Ishikawa (cell line): ENCODE measurements at regions not wholly inside any gene's neighbourhood (a gene's known extent, or its start where the extent isn't known, plus 50 kb on each side); places are given as distances from the start of the nearest gene placed in this dataset.

Experiments used
- CEBPB ChIP-seq: IDR thresholded peaks from 2 replicates; pipeline ENCODE4 v1.6.1; 2012
- CREB1 ChIP-seq: IDR thresholded peaks from 2 replicates; pipeline ENCODE4 v1.6.1; 2012; ENCODE audit warnings: low read depth
- EGR1 ChIP-seq: IDR thresholded peaks from 2 replicates; pipeline ENCODE4 v1.6.1; 2012
- EP300 ChIP-seq: IDR thresholded peaks from 2 replicates; pipeline ENCODE4 v1.6.1; 2012; ENCODE audit warnings: borderline replicate concordance
- FOXM1 ChIP-seq: IDR thresholded peaks from 2 replicates; pipeline ENCODE4 v1.6.1; 2012; ENCODE audit warnings: low read depth, borderline replicate concordance
- MAX ChIP-seq: IDR thresholded peaks from 2 replicates; pipeline ENCODE4 v1.6.1; 2012
- NFIC ChIP-seq: IDR thresholded peaks from 2 replicates; pipeline ENCODE4 v1.6.1; 2012
- RAD21 ChIP-seq: IDR thresholded peaks from 2 replicates; pipeline ENCODE4 v1.6.1; 2012; ENCODE audit warnings: low read depth
- TAF1 ChIP-seq: IDR thresholded peaks from 2 replicates; pipeline ENCODE4 v1.6.1; 2012; ENCODE audit warnings: low read depth, mild to moderate bottlenecking
- TCF12 ChIP-seq: IDR thresholded peaks from 2 replicates; pipeline ENCODE4 v1.6.1; 2012; ENCODE audit warnings: low read depth
- TEAD4 ChIP-seq: IDR thresholded peaks from 2 replicates; pipeline ENCODE4 v1.6.1; 2012
- USF1 ChIP-seq: IDR thresholded peaks from 2 replicates; pipeline ENCODE4 v1.6.1; 2012
- YY1 ChIP-seq: IDR thresholded peaks from 2 replicates; pipeline ENCODE4 v1.6.1; 2012; ENCODE audit warnings: low read depth
- ZBTB7A ChIP-seq: IDR thresholded peaks from 2 replicates; pipeline ENCODE4 v1.6.1; 2012; ENCODE audit warnings: low read depth
- TF ChIP-seq, protein P1 (sequence below): IDR thresholded peaks from 2 replicates; pipeline ENCODE4 v1.6.1; 2012; ENCODE audit warnings: low read depth, mild to moderate bottlenecking

GRCh38 chr3:55162031-55162795, 234.4 kb upstream of the LRTM1 start:
- TF ChIP-seq CEBPB (no peak), RAD21 (no peak), TEAD4 (no peak), FOXM1 (no peak), MAX (no peak), ZBTB7A (no peak), EGR1 (no peak), TCF12 (no peak), USF1 (no peak), NFIC (no peak), YY1 (no peak), EP300 (no peak), CREB1 (no peak), TAF1 (no peak)
- TF ChIP-seq, protein P1, sequence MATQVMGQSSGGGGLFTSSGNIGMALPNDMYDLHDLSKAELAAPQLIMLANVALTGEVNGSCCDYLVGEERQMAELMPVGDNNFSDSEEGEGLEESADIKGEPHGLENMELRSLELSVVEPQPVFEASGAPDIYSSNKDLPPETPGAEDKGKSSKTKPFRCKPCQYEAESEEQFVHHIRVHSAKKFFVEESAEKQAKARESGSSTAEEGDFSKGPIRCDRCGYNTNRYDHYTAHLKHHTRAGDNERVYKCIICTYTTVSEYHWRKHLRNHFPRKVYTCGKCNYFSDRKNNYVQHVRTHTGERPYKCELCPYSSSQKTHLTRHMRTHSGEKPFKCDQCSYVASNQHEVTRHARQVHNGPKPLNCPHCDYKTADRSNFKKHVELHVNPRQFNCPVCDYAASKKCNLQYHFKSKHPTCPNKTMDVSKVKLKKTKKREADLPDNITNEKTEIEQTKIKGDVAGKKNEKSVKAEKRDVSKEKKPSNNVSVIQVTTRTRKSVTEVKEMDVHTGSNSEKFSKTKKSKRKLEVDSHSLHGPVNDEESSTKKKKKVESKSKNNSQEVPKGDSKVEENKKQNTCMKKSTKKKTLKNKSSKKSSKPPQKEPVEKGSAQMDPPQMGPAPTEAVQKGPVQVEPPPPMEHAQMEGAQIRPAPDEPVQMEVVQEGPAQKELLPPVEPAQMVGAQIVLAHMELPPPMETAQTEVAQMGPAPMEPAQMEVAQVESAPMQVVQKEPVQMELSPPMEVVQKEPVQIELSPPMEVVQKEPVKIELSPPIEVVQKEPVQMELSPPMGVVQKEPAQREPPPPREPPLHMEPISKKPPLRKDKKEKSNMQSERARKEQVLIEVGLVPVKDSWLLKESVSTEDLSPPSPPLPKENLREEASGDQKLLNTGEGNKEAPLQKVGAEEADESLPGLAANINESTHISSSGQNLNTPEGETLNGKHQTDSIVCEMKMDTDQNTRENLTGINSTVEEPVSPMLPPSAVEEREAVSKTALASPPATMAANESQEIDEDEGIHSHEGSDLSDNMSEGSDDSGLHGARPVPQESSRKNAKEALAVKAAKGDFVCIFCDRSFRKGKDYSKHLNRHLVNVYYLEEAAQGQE, result no peak

DNA sequence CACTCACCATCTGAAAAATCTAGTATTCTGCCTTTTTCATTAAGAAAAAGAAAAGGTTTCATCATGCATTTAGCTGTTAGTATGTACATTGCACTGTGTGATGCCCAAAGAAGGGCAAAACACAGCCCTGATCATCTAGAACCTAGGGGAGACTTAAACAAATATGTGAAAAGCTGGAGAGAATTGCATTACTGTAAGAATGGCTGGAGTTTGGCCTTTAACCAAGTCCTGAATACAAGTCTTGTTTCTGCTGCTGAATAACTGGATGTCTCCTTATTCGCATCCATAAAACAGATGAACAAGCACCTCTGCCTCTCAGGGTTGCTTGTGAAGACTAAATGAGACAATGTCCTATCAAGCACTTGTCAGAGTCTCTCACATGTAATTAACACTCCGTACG, 233.4 kb upstream of the LRTM1 start:
- no peak for TF ChIP-seq MAX
- no peak for TF ChIP-seq EGR1
- TF ChIP-seq EP300, result no peak
- TF ChIP-seq, protein P1, result no peak

GRCh38 chr3:55160241-55160983, 232.6 kb upstream of the LRTM1 start:
- no peak for TF ChIP-seq TCF12
- no peak for TF ChIP-seq TAF1
- TF ChIP-seq EGR1, result no peak
- no peak for TF ChIP-seq RAD21
- no peak for TF ChIP-seq YY1
- no peak for TF ChIP-seq ZBTB7A
- TF ChIP-seq NFIC, result no peak
- no peak for TF ChIP-seq MAX
- no peak for TF ChIP-seq USF1
- TF ChIP-seq FOXM1, result no peak
- TF ChIP-seq, protein P1, result no peak
- TF ChIP-seq CREB1, result no peak
- no peak for TF ChIP-seq EP300
- no peak for TF ChIP-seq CEBPB
- TF ChIP-seq TEAD4, result no peak

DNA sequence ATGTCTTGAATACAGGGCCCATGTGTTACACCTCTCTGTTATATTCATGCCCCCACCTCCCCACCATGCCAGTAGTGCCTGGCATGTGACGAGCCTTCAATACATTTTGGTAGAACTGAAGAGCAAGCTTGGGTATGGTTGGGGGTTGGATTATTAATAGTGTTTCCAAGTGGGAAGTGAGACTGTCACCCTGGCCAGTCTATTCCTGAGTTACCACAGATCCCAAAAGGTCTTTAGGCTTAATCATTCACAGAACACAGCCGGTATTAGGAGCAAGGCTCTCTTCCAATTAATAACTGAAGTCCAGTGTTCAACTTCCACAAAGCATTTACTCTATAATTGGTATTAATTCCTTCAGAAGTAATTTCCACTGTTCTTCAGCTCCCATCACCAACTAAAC, 231.9 kb upstream of the LRTM1 start:
- no peak for TF ChIP-seq USF1
- no peak for TF ChIP-seq TCF12
- no peak for TF ChIP-seq EP300
- no peak for TF ChIP-seq CREB1
- no peak for TF ChIP-seq MAX
